Activated naive CD8-positive, alpha-beta T cell treated with anti-CD3 and anti-CD28 coated beads, Interleukin-2, amount 10 ng/mL, durations not matched to agents 7 days and 5 days (primary cell): ENCODE measurements at regions not wholly inside any gene's neighbourhood (a gene's known extent, or its start where the extent isn't known, plus 50 kb on each side); places are given as distances from the start of the nearest gene placed in this dataset.

Experiments used
- ATAC-seq: fragments of 150-1000 bp; cut with Tn5 transposase; one replicate; pipeline ENCODE4 v1.10.0; 2021; ENCODE audit warnings: low read depth, moderate library complexity
- POLR2A ChIA-PET: fragments of 350-600 bp; sonication (Branson Sonifier 250); formaldehyde crosslinking; loops from one replicate; lab custom pipeline; 2021; ENCODE audit warnings: antibody characterized with exemption; lab: Charles Lee
- DNase-seq: peaks from one replicate; pipeline ENCODE4 v3.0.0; 2021
- H3K27ac Mint-ChIP-seq: one replicate; pipeline ENCODE4 v1.8.0; 2022; ENCODE audit warnings: mild to moderate bottlenecking, mixed read lengths
- H3K27me3 Mint-ChIP-seq: one replicate; pipeline ENCODE4 v1.8.0; 2022; ENCODE audit warnings: mild to moderate bottlenecking, moderate library complexity, mixed read lengths
- H3K36me3 Mint-ChIP-seq: one replicate; pipeline ENCODE4 v1.8.0; 2021; ENCODE audit warnings: mild to moderate bottlenecking, mixed read lengths
- H3K4me1 Mint-ChIP-seq: one replicate; pipeline ENCODE4 v1.8.0; 2021; ENCODE audit warnings: mixed read lengths
- H3K4me3 Mint-ChIP-seq: one replicate; pipeline ENCODE4 v1.8.0; 2022; ENCODE audit warnings: mild to moderate bottlenecking, moderate library complexity, mixed read lengths
- H3K9me3 Mint-ChIP-seq: one replicate; pipeline ENCODE4 v1.8.0; 2021; ENCODE audit warnings: mixed read lengths

- no peak for ATAC-seq
- DNase-seq: no peak
- Mint-ChIP-seq H3K4me1 (no peaks in the 10 kb centered on the region), H3K27me3 (peaks cover 4% of the 10 kb centered on the region), H3K4me3 (no peak overlapping the region), H3K9me3 (no peaks in the 10 kb centered on the region), H3K36me3 (no peaks in the 10 kb centered on the region), H3K27ac (no peak overlapping the region)
- POLR2A ChIA-PET: interaction anchor here (0.7 kb wide), 1 partner anchor 166 kb away, joined by 7 read pairs; no protein-coding TSS in a partner anchor
Observed at GRCh38 chr2:47676261-47676926, 105.6 kb upstream of the KCNK12 start.

GRCh38 chr2:47675196-47675825 lies 104.5 kb upstream of the KCNK12 start:
- no peak overlapping the region for H3K4me3 Mint-ChIP-seq
- H3K27me3 Mint-ChIP-seq: peaks cover 4% of the 10 kb centered on the region
- H3K9me3 Mint-ChIP-seq: no peaks in the 10 kb centered on the region
- no peak for ATAC-seq
- POLR2A ChIA-PET: no interaction called here
- no peak for DNase-seq
- no peaks in the 10 kb centered on the region for H3K36me3 Mint-ChIP-seq
- H3K27ac Mint-ChIP-seq: no peak overlapping the region
- H3K4me1 Mint-ChIP-seq: no peaks in the 10 kb centered on the region

- H3K27me3 Mint-ChIP-seq: peaks cover 5% of the 10 kb centered on the region
- POLR2A ChIA-PET: no interaction called here
Observed at GRCh38 chr2:47666332-47666731, 95.5 kb upstream of the KCNK12 start.

GRCh38 chr2:47664817-47665216 lies 94.0 kb upstream of the KCNK12 start:
- Mint-ChIP-seq H3K4me3 (no peak overlapping the region), H3K9me3 (no peaks in the 10 kb centered on the region), H3K27ac (no peak overlapping the region), H3K4me1 (no peaks in the 10 kb centered on the region), H3K36me3 (no peaks in the 10 kb centered on the region), H3K27me3 (peaks cover 5% of the 10 kb centered on the region)
- POLR2A ChIA-PET: interaction anchor here (0.7 kb wide), 1 partner anchor 271 kb away, joined by 5 read pairs; no protein-coding TSS in a partner anchor
- ATAC-seq (no peak), DNase-seq (no peak)

More at GRCh38 chr2:47666332-47666731, 95.5 kb upstream of the KCNK12 start:
- Mint-ChIP-seq H3K4me1 (no peaks in the 10 kb centered on the region), H3K27ac (no peak overlapping the region), H3K9me3 (no peaks in the 10 kb centered on the region), H3K36me3 (no peaks in the 10 kb centered on the region), H3K4me3 (no peak overlapping the region)
- DNase-seq: no peak
- no peak for ATAC-seq

GRCh38 chr2:47662552-47662951 lies 91.8 kb upstream of the KCNK12 start:
- H3K27me3 Mint-ChIP-seq: peaks cover 5% of the 10 kb centered on the region
- no peak overlapping the region for H3K27ac Mint-ChIP-seq
- no peaks in the 10 kb centered on the region for H3K9me3 Mint-ChIP-seq
- H3K36me3 Mint-ChIP-seq: no peaks in the 10 kb centered on the region
- POLR2A ChIA-PET: no interaction called here
- H3K4me3 Mint-ChIP-seq: no peak overlapping the region
- H3K4me1 Mint-ChIP-seq: no peaks in the 10 kb centered on the region
- ATAC-seq: no peak
- no peak for DNase-seq

GRCh38 chr2:47661310-47661709 lies 90.5 kb upstream of the KCNK12 start:
- H3K9me3 Mint-ChIP-seq: no peaks in the 10 kb centered on the region
- H3K27me3 Mint-ChIP-seq: peaks cover 5% of the 10 kb centered on the region
- POLR2A ChIA-PET: no interaction called here
- H3K4me3 Mint-ChIP-seq: no peak overlapping the region
- H3K27ac Mint-ChIP-seq: no peak overlapping the region
- DNase-seq (no peak), ATAC-seq (no peak)
- no peaks in the 10 kb centered on the region for H3K36me3 Mint-ChIP-seq
- no peaks in the 10 kb centered on the region for H3K4me1 Mint-ChIP-seq

- Mint-ChIP-seq H3K9me3 (no peaks in the 10 kb centered on the region), H3K4me1 (no peaks in the 10 kb centered on the region), H3K27me3 (peaks cover 5% of the 10 kb centered on the region), H3K36me3 (no peaks in the 10 kb centered on the region), H3K4me3 (no peak overlapping the region), H3K27ac (no peak overlapping the region)
- POLR2A ChIA-PET: no interaction called here
- no peak for ATAC-seq
- DNase-seq: no peak
Observed at GRCh38 chr2:47660168-47660567, 89.4 kb upstream of the KCNK12 start.

- no peak overlapping the region for H3K27ac Mint-ChIP-seq
- H3K4me3 Mint-ChIP-seq: no peak overlapping the region
- DNase-seq (no peak), ATAC-seq (no peak)
- no peaks in the 10 kb centered on the region for H3K36me3 Mint-ChIP-seq
- H3K27me3 Mint-ChIP-seq: peaks cover 3% of the 10 kb centered on the region
- no peaks in the 10 kb centered on the region for H3K9me3 Mint-ChIP-seq
- H3K4me1 Mint-ChIP-seq: no peaks in the 10 kb centered on the region
- POLR2A ChIA-PET: no interaction called here
Observed at GRCh38 chr2:47658646-47659320, 88.0 kb upstream of the KCNK12 start.

GRCh38 chr2:47657886-47658489 lies 87.2 kb upstream of the KCNK12 start:
- H3K27me3 Mint-ChIP-seq: peaks cover 2% of the 10 kb centered on the region
- H3K9me3 Mint-ChIP-seq: no peaks in the 10 kb centered on the region
- no peak overlapping the region for H3K4me3 Mint-ChIP-seq
- no peak overlapping the region for H3K27ac Mint-ChIP-seq
- H3K4me1 Mint-ChIP-seq: no peaks in the 10 kb centered on the region
- ATAC-seq: no peak
- no peaks in the 10 kb centered on the region for H3K36me3 Mint-ChIP-seq
- DNase-seq: no peak
- POLR2A ChIA-PET: no interaction called here

GRCh38 chr2:47656715-47657600 lies 86.2 kb upstream of the KCNK12 start:
- DNase-seq (no peak), ATAC-seq (no peak)
- no peak overlapping the region for H3K4me3 Mint-ChIP-seq
- H3K27ac Mint-ChIP-seq: no peak overlapping the region
- H3K36me3 Mint-ChIP-seq: no peaks in the 10 kb centered on the region
- H3K27me3 Mint-ChIP-seq: peaks cover under 1% of the 10 kb centered on the region
- POLR2A ChIA-PET: no interaction called here
- no peaks in the 10 kb centered on the region for H3K4me1 Mint-ChIP-seq
- no peaks in the 10 kb centered on the region for H3K9me3 Mint-ChIP-seq

GRCh38 chr2:47655563-47655880 lies 84.7 kb upstream of the KCNK12 start:
- POLR2A ChIA-PET: no interaction called here
- no peaks in the 10 kb centered on the region for H3K4me1 Mint-ChIP-seq
- ATAC-seq (no peak), DNase-seq (no peak)
- H3K4me3 Mint-ChIP-seq: no peak overlapping the region
- no peaks in the 10 kb centered on the region for H3K9me3 Mint-ChIP-seq
- no peak overlapping the region for H3K27ac Mint-ChIP-seq
- no peaks in the 10 kb centered on the region for H3K36me3 Mint-ChIP-seq
- peaks cover 3% of the 10 kb centered on the region for H3K27me3 Mint-ChIP-seq

GRCh38 chr2:47654790-47655562 lies 84.2 kb upstream of the KCNK12 start:
- Mint-ChIP-seq H3K36me3 (no peaks in the 10 kb centered on the region), H3K4me1 (no peaks in the 10 kb centered on the region), H3K4me3 (no peak overlapping the region), H3K9me3 (no peaks in the 10 kb centered on the region), H3K27ac (no peak overlapping the region), H3K27me3 (peaks cover 3% of the 10 kb centered on the region)
- POLR2A ChIA-PET: no interaction called here
- no peak for DNase-seq
- no peak for ATAC-seq
